Brain microvascular endothelial cell (primary cell): ENCODE measurements at regions not wholly inside any gene's neighbourhood (a gene's known extent, or its start where the extent isn't known, plus 50 kb on each side); places are given as distances from the start of the nearest gene placed in this dataset.
A peak's percentile ranks its signal among the peaks of the same experiment; 100 is the strongest.

Experiments
- DNase-seq: peaks from one replicate; pipeline ENCODE4 v3.0.0-alpha.2; 2020
- H3K27ac ChIP-seq: fragments of 250-450 bp; sonication (Bioruptor Pico); 2 replicates; pipeline ENCODE4 v1.5.1; 2020; ENCODE audit warnings: mild to moderate bottlenecking, moderate library complexity
- H3K27me3 ChIP-seq: fragments of 250-450 bp; sonication (Bioruptor Pico); replicated peaks from 2 replicates; pipeline ENCODE4 v1.5.1; 2020; ENCODE audit warnings: mild to moderate bottlenecking
- H3K36me3 ChIP-seq: fragments of 250-450 bp; sonication (Bioruptor Pico); replicated peaks from 2 replicates; pipeline ENCODE4 v1.5.1; 2020; ENCODE audit warnings: mild to moderate bottlenecking
- H3K4me3 ChIP-seq: 2 replicates; pipeline ENCODE4 v1.5.1; 2011; ENCODE audit warnings: low read depth, mild to moderate bottlenecking, control low read depth, low read length, moderate library complexity
- in situ Hi-C: cut with HindIII; loops from 2 replicates; pipeline ENCODE4 v1.10.0; 2017; ENCODE audit warnings: low sequenced_read_pairs, low pct_ligation_motif_present
- TF ChIP-seq, protein P1 (sequence below): IDR thresholded peaks from 2 replicates; pipeline ENCODE4 v1.5.1; 2011; ENCODE audit warnings: low read depth, mild to moderate bottlenecking, moderate library complexity, low read length, control low read depth, inconsistent platforms; ENCODE audit errors: missing control alignments

DNA sequence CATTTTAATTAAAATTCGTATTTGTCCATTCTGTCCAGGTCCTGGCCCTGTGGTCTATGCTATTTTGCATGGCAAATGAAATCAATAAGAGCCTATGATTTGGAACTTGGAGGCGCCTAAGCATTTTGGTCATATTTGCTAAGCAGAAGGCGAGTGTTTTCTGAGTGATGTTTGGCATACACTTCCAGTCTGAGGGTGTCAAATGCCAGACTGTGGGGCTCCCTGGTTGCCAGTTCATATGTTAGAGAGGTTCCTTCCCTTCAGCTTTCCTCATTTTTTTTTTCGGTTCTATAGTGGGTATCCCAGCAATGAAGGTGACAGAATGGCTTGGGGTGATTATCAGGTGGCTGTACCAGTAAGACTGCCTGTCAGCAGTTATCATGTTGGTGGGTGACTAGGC is 1007.8 kb upstream of the WWC1 start:
- H3K36me3 ChIP-seq: no peaks in the 10 kb centered on the region
- TF ChIP-seq, protein P1, sequence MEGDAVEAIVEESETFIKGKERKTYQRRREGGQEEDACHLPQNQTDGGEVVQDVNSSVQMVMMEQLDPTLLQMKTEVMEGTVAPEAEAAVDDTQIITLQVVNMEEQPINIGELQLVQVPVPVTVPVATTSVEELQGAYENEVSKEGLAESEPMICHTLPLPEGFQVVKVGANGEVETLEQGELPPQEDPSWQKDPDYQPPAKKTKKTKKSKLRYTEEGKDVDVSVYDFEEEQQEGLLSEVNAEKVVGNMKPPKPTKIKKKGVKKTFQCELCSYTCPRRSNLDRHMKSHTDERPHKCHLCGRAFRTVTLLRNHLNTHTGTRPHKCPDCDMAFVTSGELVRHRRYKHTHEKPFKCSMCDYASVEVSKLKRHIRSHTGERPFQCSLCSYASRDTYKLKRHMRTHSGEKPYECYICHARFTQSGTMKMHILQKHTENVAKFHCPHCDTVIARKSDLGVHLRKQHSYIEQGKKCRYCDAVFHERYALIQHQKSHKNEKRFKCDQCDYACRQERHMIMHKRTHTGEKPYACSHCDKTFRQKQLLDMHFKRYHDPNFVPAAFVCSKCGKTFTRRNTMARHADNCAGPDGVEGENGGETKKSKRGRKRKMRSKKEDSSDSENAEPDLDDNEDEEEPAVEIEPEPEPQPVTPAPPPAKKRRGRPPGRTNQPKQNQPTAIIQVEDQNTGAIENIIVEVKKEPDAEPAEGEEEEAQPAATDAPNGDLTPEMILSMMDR: no peak
- H3K27ac ChIP-seq: no peak overlapping the region
- H3K27me3 ChIP-seq: no peaks in the 10 kb centered on the region
- no peak overlapping the region for H3K4me3 ChIP-seq
- in situ Hi-C loops: no loop called here
- DNase-seq: no peak

GRCh38 chr5:167284222-167284890 is 1007.1 kb upstream of the WWC1 start:
- DNase-seq: peak; percentile 45
- no peaks in the 10 kb centered on the region for H3K36me3 ChIP-seq
- no peaks in the 10 kb centered on the region for H3K27me3 ChIP-seq
- H3K27ac ChIP-seq: no peak overlapping the region
- TF ChIP-seq, protein P1: no peak
- H3K4me3 ChIP-seq: no peak overlapping the region
- in situ Hi-C loops: no loop called here

GRCh38 chr5:167285591-167285990 is 1005.9 kb upstream of the WWC1 start:
- H3K27ac ChIP-seq: no peak overlapping the region
- TF ChIP-seq, protein P1: no peak
- H3K4me3 ChIP-seq: no peak overlapping the region
- no peak for DNase-seq
- in situ Hi-C loops: no loop called here
- no peaks in the 10 kb centered on the region for H3K36me3 ChIP-seq
- no peaks in the 10 kb centered on the region for H3K27me3 ChIP-seq

GRCh38 chr5:167286891-167287290 is 1004.6 kb upstream of the WWC1 start:
- TF ChIP-seq, protein P1: no peak
- DNase-seq: no peak
- in situ Hi-C loops: no loop called here
- H3K27me3 ChIP-seq: no peaks in the 10 kb centered on the region
- no peaks in the 10 kb centered on the region for H3K36me3 ChIP-seq
- no peak overlapping the region for H3K4me3 ChIP-seq
- H3K27ac ChIP-seq: no peak overlapping the region

- in situ Hi-C loops: no loop called here
- no peak for DNase-seq
- no peak overlapping the region for H3K4me3 ChIP-seq
- TF ChIP-seq, protein P1: no peak
- no peak overlapping the region for H3K27ac ChIP-seq
- H3K36me3 ChIP-seq: no peaks in the 10 kb centered on the region
- no peaks in the 10 kb centered on the region for H3K27me3 ChIP-seq
These were observed 1001.0 kb upstream of the WWC1 start for GRCh38 chr5:167290478-167290877.
